ENCODE measurements at regions not wholly inside any gene's neighbourhood (a gene's known extent, or its start where the extent isn't known, plus 50 kb on each side); places are given as distances from the start of the nearest gene placed in this dataset.

GRCh38 chr2:235244255-235245220, 249.3 kb upstream of the AGAP1 start:
- Histone ChIP-seq H3K79me2 (ENCODE audit: control insufficient read depth, insufficient read depth, low read length) (no peaks in the 10 kb centered on the region), H3K4me2 (ENCODE audit: extremely low read depth, insufficient read depth, low read length) (no peak overlapping the region), H3K27ac (ENCODE audit: insufficient read depth, low read length) (no peak overlapping the region), H3K9me3 (ENCODE audit: control insufficient read depth, insufficient read depth, low read depth, low read length) (no peaks in the 10 kb centered on the region), H4K20me1 (ENCODE audit: control insufficient read depth, extremely low read depth, insufficient read depth, low read length) (no peaks in the 10 kb centered on the region), H3K4me1 (ENCODE audit: control insufficient read depth, extremely low read depth, insufficient read depth, low read length) (no peaks in the 10 kb centered on the region), H3K27me3 (ENCODE audit: control insufficient read depth, insufficient read depth, low read length) (no peaks in the 10 kb centered on the region), H3K36me3 (ENCODE audit: control insufficient read depth, insufficient read depth, low read length) (no peaks in the 10 kb centered on the region), H2AFZ (ENCODE audit: low read length) (no peak overlapping the region), H3K4me3 (replicated peaks in 1 of 4; ENCODE audit: control extremely low read depth in 1 of 4, insufficient read depth in 1 of 4, low read depth in 3 of 4, low read length in 4 of 4) (no peak overlapping the region), H3K9ac (ENCODE audit: insufficient read depth, low read length) (no peak overlapping the region)
- DNase-seq (ENCODE audit: low read depth in 2 of 2): peak; percentile 61 to 70
- TF ChIP-seq EZH2 (IDR thresholded peaks at IDR 0.05; ENCODE audit: low read length, missing control alignments) (no peak), CTCF (conservative IDR thresholded peaks at IDR 0.05 in 1 of 2, IDR thresholded peaks at IDR 0.05 in 1 of 2; ENCODE audit: low read depth in 1 of 2, low read length in 2 of 2) (no peak)

DNA sequence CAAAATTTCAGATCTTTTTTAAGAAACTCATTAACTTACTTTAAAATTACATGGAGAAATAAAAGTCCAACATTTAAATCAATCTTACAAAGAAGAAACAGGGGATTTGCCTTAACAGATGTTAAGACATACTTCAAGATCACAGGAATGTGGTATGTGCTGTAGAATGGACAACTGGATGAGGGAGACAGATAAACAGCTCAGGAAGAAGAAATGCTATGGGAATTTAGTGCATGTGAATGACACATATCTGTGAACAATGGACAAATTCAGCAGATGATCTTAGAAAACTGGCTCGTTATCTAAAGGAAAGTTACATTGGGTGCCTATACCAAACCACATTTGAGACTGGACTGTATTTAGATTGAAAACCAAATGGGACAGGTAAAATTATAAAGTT, 246.8 kb upstream of the AGAP1 start:
- no peak overlapping the region for H3K27ac ChIP-seq (ENCODE audit: insufficient read depth, low read length)

More for the DNA sequence above, 246.8 kb upstream of the AGAP1 start:
- H3K79me2 ChIP-seq (ENCODE audit: control insufficient read depth, insufficient read depth, low read length): no peaks in the 10 kb centered on the region
- DNase-seq (ENCODE audit: low read depth in 2 of 2): no peak
- no peak overlapping the region for H3K4me2 ChIP-seq (ENCODE audit: extremely low read depth, insufficient read depth, low read length)
- H3K9me3 ChIP-seq (ENCODE audit: control insufficient read depth, insufficient read depth, low read depth, low read length): no peaks in the 10 kb centered on the region
- no peaks in the 10 kb centered on the region for H3K4me1 ChIP-seq (ENCODE audit: control insufficient read depth, extremely low read depth, insufficient read depth, low read length)
- no peaks in the 10 kb centered on the region for H3K27me3 ChIP-seq (ENCODE audit: control insufficient read depth, insufficient read depth, low read length)
- no peak overlapping the region for H3K9ac ChIP-seq (ENCODE audit: insufficient read depth, low read length)
- no peak for TF ChIP-seq CTCF (conservative IDR thresholded peaks at IDR 0.05 in 1 of 2, IDR thresholded peaks at IDR 0.05 in 1 of 2; ENCODE audit: low read depth in 1 of 2, low read length in 2 of 2)
- TF ChIP-seq EZH2 (IDR thresholded peaks at IDR 0.05; ENCODE audit: low read length, missing control alignments): no peak
- no peak overlapping the region for H2AFZ ChIP-seq (ENCODE audit: low read length)
- H4K20me1 ChIP-seq (ENCODE audit: control insufficient read depth, extremely low read depth, insufficient read depth, low read length): no peaks in the 10 kb centered on the region
- no peaks in the 10 kb centered on the region for H3K36me3 ChIP-seq (ENCODE audit: control insufficient read depth, insufficient read depth, low read length)
- no peak overlapping the region for H3K4me3 ChIP-seq (replicated peaks in 1 of 4; ENCODE audit: control extremely low read depth in 1 of 4, insufficient read depth in 1 of 4, low read depth in 3 of 4, low read length in 4 of 4)

All from fibroblast of lung (primary cell).